ENCODE measurements at regions not wholly inside any gene's neighbourhood (a gene's known extent, or its start where the extent isn't known, plus 50 kb on each side); places are given as distances from the start of the nearest gene placed in this dataset.

- no peak for TF ChIP-seq EZH2phosphoT487 (IDR thresholded peaks at IDR 0.05)
- no peak for TF ChIP-seq EZH2 (IDR thresholded peaks at IDR 0.05)
- TF ChIP-seq CTCF (IDR thresholded peaks at IDR 0.05): no peak
Measured at GRCh38 chr5:8304341-8304740, 435.4 kb downstream of the MTRR start.
